Ovary (tissue), 3 donors: ENCODE measurements at regions not wholly inside any gene's neighbourhood (a gene's known extent, or its start where the extent isn't known, plus 50 kb on each side); places are given as distances from the start of the nearest gene placed in this dataset.

Experiments used
- CTCF ChIP-seq, 3 donors: fragments of 450-650 bp in 2 of 3; fragments of 200-600 bp in 1 of 3; IDR thresholded peaks; one replicate each; pipeline versions ENCODE4 v1.5.1 to v1.8.0; 2016 to 2022; ENCODE audit warnings: antibody characterized with exemption in 3 of 3, mild to moderate bottlenecking in 1 of 3
- EP300 ChIP-seq: sonication (generic); formaldehyde crosslinking; IDR thresholded peaks from one replicate; pipeline ENCODE4 v1.6.1; 2017; ENCODE audit warnings: antibody characterized with exemption
- POLR2A ChIP-seq: fragments of 450-650 bp; IDR thresholded peaks from one replicate; pipeline ENCODE4 v1.6.1; 2017; ENCODE audit warnings: antibody characterized with exemption, mild to moderate bottlenecking, moderate library complexity
- donor health status: DM: no; HTN: no; CAD: no.

GRCh38 chr6:84362193-84362821 lies 134.9 kb upstream of the CEP162 start:
- no peak for TF ChIP-seq POLR2A
- TF ChIP-seq CTCF (IDR thresholded peaks at IDR 0.05), result no peak
- no peak for TF ChIP-seq EP300
